UCSD-AML1 (cell line): ENCODE measurements at regions not wholly inside any gene's neighbourhood (a gene's known extent, or its start where the extent isn't known, plus 50 kb on each side); places are given as distances from the start of the nearest gene placed in this dataset.
"Not testable (repeated sequence)": the region's sequence is repeated elsewhere in the genome, so short reads cannot be mapped to it uniquely, and the experiment has no call there.

Source experiments
- DNase-seq: peaks from one replicate; lab custom pipeline; 2025; ENCODE audit not compliant: unreplicated experiment; lab: John Stamatoyannopoulos, UW

DNA sequence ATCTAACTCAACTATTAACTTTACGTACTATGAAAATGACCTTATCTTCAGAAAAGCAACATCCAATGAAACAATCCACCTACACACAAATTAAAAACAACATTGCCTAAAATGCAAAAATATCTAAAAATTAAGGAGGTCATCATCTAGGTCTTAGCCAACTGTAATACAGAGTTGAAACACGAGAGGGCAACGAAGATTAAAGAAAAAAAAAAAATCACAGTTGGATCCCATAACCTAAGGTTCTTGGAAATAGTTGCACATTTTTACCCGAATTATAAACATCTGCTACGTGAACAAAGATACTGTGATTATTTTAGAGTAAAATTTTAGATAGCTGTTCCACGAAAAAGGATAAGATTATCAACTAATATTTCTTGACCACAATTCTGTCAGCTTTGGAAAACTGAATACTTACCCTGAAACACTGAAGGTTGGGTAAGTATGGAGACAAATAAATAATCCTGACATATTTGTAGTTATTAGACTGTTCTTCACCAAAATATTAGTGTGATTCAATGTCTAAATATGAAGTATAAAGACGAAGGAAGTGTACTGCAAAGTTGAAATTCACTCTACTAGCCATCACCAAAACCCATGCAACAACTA, 88.0 kb upstream of the AK4 start:
- no peak for DNase-seq

DNA sequence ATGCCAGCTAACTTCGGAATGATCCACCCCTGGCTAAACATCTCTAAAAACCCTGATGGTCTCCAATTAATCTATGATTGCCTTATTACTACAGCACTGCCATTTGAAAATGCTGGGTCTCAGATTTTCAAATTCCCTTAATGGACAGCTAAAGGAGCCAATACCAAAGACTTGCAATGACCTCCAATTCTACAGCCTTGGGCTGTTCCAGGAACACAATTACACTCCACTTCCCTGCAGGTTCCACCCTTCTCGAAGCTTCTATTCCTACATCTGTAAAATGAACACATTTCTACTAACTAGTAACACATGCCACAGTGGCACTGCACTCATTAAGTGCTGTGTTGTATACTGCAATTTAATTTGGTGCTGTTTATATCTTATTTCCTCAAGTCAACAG, 85.7 kb upstream of the AK4 start:
- no peak for DNase-seq

DNA sequence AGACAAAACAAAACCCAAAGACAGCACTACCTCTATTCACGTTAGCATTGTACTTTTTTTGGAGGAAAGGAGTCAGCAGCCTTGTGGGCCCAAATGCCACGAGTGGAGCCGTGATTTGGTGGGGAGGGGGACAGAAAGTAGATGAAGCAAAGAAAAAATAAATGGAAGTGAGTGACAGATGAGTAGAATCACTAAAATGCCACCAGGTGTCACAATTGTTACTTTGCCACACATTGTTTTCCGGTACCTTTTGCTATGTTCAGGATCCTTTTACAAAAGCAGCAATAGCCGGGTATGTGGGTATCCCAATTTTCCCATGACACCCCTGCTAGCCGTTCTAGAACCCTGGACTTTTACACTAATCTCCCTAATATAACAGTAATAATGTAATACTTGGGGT, 85.0 kb upstream of the AK4 start:
- no peak for DNase-seq

DNA sequence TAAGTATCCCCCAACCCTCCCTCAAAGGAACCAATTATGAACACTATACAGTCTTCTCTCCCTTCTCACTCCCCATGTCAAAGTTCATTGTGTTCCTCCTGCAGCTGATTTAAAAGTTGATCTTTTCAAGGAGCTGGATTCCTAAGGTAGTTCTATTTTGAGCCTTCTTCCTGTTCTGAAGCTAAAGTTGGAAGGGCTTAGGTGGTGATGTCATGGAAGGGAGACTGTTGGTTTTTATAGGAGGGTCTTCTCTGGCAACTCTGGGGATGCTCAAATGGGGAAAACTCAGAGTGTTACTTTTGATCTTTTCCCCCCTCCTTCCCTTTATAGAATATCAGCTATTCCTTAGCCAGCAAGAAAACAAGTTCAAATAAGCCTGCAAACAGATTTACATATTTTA, 83.0 kb upstream of the AK4 start:
- DNase-seq, result no peak

DNA sequence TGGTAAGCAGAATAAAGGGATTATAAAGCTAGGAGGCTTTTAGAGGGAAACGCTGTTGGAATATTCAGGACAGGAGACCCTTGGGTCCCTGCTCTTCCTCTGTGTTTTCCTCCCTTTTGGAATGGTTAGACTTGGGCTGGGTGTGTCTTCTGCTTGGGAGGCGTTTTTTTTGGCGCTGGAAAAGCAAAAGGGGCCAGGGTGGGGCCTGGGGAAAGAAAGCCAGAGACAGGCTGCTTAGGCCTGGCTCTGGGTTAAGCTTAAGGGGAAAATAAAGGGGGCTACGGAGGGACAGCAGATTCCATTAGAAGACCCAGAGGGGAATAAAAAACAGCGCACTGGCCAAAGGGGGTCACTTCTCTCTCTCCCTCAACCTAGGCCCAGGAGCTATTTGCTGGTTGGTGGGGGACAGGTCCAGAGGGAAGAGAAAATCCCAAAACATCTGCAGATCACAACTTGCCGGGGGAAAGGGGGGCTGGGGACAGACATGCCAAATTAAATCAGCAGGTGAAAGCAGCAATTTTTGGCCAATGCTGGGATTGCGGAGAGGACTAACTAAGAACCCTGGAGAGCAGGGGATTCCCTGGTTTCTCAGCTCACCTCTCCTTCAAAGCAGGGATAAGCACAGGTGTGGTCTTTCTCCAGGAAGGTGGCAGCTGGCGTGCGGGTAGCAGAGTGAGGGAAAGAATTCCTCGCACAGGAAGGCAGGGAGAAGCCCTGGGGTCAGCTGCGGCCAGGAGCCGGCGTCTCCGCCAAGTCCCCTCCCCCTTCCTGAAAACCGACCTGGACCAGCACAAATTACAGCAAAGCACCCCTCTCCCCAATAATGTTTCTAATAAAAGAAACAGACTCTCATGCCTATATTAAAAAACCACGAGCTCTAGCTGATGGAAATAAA, 82.2 kb upstream of the AK4 start:
- no peak for DNase-seq

DNA sequence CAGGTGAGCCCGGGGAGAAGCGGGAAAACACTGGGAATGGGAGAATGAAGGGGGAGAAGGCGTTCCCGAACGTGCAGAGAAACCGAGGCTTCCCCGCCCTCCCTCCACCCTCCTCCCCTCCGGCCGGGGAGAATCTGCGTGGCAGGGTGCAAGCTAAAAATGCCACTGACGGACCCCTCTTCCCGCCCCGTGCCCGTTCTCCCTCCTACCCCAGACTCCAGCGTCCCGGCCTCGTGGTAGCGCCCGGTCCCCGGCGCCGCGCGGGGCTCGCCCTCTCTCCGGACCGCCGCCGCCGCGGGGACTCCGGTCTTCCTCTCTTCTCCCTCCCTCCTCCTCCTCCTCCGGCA, 81.6 kb upstream of the AK4 start:
- DNase-seq, result no peak

DNA sequence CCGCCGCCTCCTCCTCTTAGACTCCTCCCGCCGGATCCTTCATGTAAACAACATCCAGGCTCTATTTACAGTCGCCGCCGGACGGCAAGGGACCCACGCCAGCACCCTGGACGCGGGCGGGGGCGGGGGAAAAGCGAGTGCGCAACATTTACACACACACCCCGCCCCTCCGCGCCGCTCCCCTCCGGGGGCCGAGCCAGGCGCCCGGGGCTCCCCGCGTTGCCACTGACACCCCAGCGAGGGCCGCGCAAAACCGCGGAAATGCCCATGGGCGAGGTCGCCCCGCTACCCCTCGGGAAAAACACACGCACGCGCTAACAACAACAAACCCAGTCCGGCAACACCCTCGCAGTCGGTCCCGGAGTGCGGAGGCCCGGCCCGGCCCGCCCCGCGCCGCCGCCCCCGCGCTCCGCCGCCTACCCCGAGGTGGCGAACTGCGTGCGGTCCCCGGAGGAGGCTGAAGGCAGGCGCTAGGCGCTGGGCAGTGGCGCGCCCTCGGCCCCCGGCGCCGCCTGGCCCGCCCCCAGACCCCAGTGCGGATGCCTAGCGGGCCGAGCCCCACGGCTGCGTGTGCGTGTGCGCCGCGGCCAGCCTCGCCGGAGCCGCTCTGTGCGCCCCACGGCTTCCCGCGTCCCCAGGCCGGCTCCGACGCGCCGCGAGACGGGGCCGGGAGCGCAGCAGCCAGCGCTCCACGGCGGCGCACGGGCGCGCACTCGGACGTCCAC, 81.1 kb upstream of the AK4 start:
- peak; percentile 80 for DNase-seq

DNA sequence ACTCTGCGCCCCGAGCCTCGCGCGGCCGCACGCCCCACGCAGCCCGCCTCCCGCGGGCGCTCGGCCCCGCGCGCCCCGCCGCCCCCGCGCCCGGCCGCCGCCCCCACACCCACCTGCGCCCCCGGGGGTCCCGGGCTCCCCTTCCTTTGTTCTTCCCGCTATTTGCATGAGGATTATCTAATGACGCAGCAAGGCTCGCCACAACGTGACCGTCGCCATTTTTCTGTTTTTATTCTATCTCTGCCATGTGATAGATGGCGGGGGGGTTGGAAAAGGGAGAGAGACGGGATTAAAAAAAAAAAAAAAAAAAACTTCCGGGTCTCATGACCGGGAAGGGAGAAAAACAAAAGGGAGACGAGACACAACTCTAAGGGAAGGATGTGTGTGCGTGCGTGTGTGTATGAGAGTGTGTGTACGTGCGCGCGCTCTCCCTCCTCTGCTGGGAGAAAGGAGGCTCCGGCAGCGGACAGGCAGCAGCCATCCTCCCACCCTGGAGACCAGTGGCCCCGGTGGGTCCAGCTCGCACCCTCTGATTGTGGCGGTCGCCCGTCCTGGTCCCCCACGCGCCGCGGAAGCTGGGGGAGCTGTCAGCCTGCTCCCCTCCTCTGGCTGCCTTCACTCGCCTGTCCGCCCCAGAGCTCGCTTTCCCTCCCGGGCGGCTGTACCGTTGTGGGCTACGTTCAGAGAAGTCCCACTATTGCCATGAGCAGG, 80.4 kb upstream of the AK4 start:
- peak; percentile 69 for DNase-seq

DNA sequence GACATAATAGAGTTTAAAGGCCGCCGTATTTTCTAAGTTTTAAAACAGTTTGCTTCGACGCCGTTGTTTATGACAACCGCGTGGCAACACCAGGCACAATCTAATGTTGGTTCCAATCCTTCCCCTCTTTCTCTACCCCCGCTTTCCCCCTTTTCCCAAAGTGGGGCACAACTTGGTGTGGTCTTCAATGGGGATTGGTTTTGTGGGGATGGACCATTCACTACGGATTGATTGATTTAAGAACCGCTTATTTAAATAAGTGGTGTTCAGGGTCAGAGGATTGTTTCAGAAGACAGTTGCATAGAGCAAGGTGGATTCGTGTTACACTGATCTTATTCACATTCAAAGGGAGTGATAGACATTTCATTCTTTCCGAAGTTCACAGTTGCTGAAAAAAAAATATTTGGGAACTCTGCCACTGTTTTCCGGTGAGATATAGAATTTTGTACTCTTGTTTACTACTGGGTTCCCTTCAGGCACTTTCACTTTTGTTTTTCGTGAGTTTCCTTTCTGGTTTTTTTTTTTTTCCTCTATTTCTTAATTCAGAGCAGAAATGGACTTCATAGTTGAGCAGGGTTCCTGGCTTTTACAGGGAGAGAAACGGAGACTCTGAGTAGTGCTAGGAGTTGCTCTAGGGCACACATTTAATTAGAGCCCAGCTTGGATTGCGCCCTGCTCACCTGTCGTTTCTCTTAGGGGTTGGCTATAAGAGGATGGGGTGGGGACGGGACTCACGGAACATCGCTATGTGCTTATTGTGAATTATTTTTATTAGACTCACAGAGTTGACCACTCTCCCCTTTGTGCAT, 79.6 kb upstream of the AK4 start:
- DNase-seq, result peak; percentile 17

DNA sequence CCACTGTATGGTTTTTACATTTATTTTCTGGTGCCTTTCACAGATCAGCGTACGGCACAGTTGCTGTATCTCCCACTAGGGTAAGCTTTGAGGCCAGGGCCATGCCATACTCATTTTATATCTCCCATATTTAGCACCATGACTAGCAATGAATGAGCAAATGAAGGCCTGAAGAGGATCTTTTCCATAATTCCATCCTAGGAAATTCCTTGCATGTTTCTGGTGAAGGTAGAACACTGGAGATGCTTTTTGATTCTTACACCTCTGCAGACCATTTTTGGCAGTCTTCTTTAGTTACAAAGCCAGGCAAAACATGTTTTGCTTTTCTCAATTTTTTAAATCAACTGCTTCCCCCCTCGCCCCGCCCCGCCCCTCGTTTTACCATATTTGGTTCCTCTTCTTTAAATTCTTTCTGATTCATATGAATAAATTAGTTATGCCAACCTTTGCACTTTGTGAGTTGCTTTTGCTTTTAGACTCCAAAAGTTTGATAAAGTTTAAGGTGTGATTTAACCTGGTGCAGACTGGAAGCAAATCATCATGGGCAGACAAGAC, 78.9 kb upstream of the AK4 start:
- no peak for DNase-seq

DNA sequence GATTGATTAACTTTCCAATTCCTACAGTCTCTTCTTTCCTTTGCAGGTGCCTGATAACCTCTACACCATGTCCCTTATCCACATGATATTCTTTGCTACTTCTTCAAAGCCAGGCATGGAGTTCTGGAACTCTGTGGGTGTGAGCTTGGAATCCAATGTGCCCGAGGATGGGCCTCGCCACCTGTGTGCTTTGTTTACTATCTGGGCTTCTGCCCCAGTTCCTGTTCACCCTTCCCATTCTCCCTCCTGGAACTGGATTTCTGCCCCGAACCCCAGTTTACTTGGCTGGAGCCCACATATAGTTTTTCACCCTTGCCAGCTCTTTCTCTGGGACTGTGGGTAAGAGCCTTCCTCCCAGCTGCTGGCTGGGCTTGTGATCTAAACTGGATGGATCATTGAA, 75.2 kb upstream of the AK4 start:
- DNase-seq, result no peak

DNA sequence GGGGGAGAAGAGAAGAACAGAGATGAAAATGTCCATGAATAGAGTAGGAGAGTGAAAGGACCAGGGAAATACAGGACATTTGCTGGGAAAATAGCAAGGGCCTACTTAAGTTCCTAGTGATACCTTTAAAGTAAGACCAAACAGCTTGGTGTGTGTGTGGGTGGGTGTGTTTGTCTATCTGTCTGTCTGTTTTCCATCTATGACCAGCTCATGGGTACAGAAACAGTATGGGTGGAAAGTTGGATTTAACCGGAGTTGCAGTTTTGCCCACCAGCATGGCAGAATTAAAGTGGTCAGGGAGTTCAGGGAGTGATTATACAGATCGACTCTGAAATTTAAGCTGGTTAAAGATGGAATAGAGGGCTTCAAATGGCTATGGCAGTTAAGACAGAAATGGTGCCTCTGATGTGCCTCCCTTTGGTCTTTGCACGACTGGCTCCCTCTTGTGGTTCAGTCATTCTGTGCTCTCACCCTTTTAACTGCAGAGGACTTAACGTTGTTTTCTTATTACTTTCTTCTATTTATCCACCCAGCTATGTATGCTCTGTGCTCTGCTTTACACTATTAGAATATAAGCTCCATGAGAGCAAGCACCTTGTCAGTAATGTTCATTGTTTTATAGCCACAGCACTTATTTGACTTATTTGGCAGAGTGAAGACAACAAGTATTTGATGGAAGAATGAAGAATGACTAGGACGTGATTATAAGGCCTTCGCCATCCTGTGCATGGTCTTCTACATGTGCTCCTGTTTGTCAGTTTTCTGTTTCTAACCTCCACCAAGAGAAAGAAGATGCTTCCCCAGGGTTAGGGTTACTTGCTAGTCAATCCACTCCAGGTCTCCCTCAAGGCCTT, 72.7 kb upstream of the AK4 start:
- DNase-seq, result peak; percentile 22

DNA sequence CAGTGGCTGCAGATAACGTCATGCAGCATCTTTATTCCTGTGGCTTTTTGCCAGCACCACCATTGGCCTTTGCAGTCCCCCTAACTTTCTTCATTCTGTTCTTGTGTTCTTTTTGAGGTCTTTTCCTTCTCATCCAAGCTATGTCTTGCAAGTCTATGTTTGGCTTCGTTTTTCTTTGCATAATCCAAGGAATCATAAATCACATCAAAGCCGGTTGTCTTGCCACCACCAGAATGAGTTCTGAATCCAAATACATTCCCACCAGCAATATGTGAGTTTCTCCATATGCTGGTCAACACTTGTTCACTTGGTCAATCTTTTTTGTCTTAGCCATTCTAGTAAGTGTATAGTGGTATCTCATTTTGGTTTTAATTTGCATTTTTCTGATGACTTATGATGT, 70.6 kb upstream of the AK4 start:
- DNase-seq, result no peak

DNA sequence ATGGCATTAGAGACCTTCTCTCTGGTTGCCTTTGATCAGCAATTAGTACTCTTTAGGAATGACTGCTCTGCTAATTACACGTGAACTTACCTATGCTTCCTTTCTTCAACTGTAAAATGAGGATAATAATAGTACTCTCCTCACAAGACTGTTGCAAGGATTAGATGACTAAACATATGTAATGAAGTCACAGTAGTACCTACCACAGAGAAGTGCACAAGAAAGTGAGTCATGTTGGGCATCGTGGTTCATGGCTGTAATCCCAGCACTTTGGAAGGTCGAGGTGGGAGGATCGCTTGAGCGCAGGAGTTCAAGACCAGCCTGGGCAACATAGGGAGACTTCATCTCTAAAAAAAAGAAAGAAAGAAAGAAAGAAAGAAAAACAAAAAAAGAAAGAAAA, 68.1 kb upstream of the AK4 start:
- no peak for DNase-seq

DNA sequence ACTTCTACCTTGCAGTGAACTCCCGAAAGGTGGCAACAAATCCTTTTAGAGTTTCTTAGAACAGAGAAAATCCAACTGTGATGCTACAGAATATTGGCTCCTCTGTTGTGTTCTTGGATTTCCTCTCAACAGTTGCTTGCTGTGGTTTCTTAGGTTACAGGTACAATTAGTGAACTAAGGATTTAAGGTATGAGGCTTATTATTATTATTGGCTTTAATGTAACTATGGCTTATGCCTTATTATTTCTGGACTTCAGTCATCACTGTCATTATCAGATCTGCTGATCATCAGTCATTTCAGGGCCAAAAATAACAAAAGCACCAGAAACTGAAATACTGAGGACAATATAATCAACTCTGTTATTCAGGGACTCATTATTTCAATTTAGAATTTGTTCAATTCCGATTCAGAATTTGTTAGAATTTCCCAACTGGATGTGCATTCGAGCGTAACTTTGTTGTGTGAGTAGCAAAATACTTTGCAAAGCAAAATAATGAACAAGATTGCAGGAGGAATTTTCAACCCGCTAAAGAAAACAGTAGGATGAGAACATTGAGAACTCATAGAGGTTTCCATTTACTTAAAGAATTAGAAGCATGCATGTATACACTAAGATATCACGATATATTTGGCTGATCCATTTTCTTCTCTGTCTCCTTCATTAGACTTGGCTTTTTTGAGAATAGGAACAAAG, 65.5 kb upstream of the AK4 start:
- no peak for DNase-seq

DNA sequence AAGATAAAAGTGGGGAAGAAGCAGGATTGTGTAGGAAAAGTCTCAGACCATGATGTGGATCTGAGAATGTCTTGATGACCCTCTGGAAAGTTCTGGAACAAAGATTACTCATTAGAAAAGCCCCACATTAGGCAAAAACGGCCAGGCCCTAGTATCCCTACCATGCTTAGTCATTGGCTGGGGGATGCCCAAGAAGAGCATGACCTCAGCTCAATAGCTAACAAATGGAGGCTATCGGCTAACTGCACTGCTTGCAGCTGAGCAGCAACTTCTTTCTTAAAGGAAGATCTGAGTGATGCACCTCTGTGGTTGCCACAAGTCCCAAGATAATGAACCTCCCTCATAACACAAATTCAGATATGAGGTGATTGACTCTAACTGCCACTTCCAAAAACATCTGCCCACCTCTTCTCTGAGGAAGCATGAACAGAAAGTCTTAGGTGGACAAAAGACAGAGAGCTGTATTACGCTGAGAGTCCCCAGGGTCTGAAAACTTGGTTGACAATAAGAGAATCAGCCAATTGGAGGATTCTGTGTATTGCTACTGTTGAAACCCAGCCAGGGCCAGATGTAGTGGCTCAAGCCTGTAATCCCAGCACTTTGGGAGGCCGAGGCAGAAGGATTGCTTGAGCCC, 64.6 kb upstream of the AK4 start:
- DNase-seq, result no peak

DNA sequence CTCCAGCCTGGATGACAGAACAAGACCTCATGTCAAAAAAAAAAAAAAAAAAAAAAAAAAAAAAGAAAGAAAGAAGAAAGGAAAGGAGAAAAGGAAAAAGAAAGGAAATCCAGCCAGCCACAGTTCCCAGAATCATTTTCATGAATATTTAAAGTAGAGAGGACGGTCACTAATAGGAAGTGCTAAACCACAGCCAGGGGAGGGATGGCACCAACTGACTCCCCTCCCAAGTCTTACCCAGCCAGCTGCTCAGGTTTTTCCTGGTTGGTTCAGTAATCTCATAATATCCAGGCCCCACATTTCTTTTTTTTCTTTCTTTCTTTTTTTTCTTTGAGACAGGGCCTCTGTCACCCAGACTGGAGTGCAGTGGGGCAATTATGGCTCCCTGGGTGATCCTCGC, 63.9 kb upstream of the AK4 start:
- DNase-seq, result no peak

DNA sequence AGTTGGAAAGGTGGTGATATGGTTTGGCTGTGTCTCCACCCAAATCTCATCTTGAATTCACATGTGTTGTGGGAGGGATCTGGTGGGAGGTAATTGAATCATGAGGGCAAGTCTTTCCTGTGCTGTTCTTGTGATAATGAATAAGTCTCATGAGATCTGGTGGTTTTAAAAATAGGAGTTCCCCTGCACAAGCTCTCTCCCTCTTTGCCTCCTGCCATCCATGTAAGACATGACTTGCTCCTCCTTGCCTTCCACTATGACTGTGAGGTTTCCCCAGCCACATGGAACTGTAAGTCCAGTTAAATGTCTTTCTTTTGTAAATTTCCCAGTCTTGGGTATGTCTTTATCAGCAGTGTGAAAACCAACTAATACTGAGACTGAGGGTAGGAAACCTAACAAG, 60.5 kb upstream of the AK4 start:
- DNase-seq, result not testable (repeated sequence)
